ENCODE measurements at regions not wholly inside any gene's neighbourhood (a gene's known extent, or its start where the extent isn't known, plus 50 kb on each side); places are given as distances from the start of the nearest gene placed in this dataset.

GRCh38 chr3:15952543-15953175, 154.9 kb upstream of the ANKRD28 start:
- TF ChIP-seq CTCF (IDR thresholded peaks at IDR 0.05; ENCODE audit: insufficient read depth, low read depth, low read length) = no peak
- POLR2A ChIA-PET = interaction anchor here (0.8 kb wide), 1 partner anchor 10 kb away, joined by 3 read pairs; no protein-coding TSS in a partner anchor
- CTCF ChIA-PET = interaction anchor here (0.7 kb wide), 1 partner anchor 17 kb away, joined by 3 read pairs; no protein-coding TSS in a partner anchor
- Histone ChIP-seq H3K36me3 (ENCODE audit: control insufficient read depth, insufficient read depth, low read length) (no peaks in the 10 kb centered on the region), H3K27me3 (ENCODE audit: control insufficient read depth, insufficient read depth, low read length) (no peaks in the 10 kb centered on the region; the same call in 1 of the 2 replicates), H3K4me3 (ENCODE audit: low read depth, low read length) (no peak overlapping the region)
- DNase-seq (ENCODE audit: low read depth) = no peak

GRCh38 chr3:15953841-15954240, 156.1 kb upstream of the ANKRD28 start:
- CTCF ChIA-PET = interaction anchor here (0.8 to 1.2 kb wide), 3 partner anchors 16 to 25 kb away, joined by 3 to 4 read pairs (median 3); no protein-coding TSS in a partner anchor
- POLR2A ChIA-PET = interaction anchor here (0.8 kb wide), 1 partner anchor 11 kb away, joined by 3 read pairs; no protein-coding TSS in a partner anchor

GRCh38 chr3:15955968-15956367, 158.2 kb upstream of the ANKRD28 start:
- CTCF ChIA-PET = no interaction called here

More at GRCh38 chr3:15953841-15954240, 156.1 kb upstream of the ANKRD28 start:
- no peak for TF ChIP-seq CTCF (IDR thresholded peaks at IDR 0.05; ENCODE audit: insufficient read depth, low read depth, low read length)
- no peak overlapping the region for H3K4me3 ChIP-seq (ENCODE audit: low read depth, low read length)
- DNase-seq (ENCODE audit: low read depth) = no peak
- no peaks in the 10 kb centered on the region for H3K36me3 ChIP-seq (ENCODE audit: control insufficient read depth, insufficient read depth, low read length)
- H3K27me3 ChIP-seq (ENCODE audit: control insufficient read depth, insufficient read depth, low read length) = no peaks in the 10 kb centered on the region; the same call in 1 of the 2 replicates

GRCh38 chr3:15958692-15959433, 161.1 kb upstream of the ANKRD28 start:
- H3K27me3 ChIP-seq (ENCODE audit: control insufficient read depth, insufficient read depth, low read length) = no peaks in the 10 kb centered on the region
- no peaks in the 10 kb centered on the region for H3K36me3 ChIP-seq (ENCODE audit: control insufficient read depth, insufficient read depth, low read length)
- no peak for DNase-seq (ENCODE audit: low read depth)
- ChIA-PET POLR2A (no interaction called here), CTCF (interaction anchor here (0.6 to 1.1 kb wide), 3 partner anchors 10 to 78 kb away, joined by 3 read pairs; no protein-coding TSS in a partner anchor)
- H3K4me3 ChIP-seq (ENCODE audit: low read depth, low read length) = no peak overlapping the region
- TF ChIP-seq CTCF (IDR thresholded peaks at IDR 0.05; ENCODE audit: insufficient read depth, low read depth, low read length) = no peak

More at GRCh38 chr3:15955968-15956367, 158.2 kb upstream of the ANKRD28 start:
- POLR2A ChIA-PET = no interaction called here
- no peak overlapping the region for H3K4me3 ChIP-seq (ENCODE audit: low read depth, low read length)
- H3K36me3 ChIP-seq (ENCODE audit: control insufficient read depth, insufficient read depth, low read length) = no peaks in the 10 kb centered on the region
- no peaks in the 10 kb centered on the region for H3K27me3 ChIP-seq (ENCODE audit: control insufficient read depth, insufficient read depth, low read length)
- TF ChIP-seq CTCF (IDR thresholded peaks at IDR 0.05; ENCODE audit: insufficient read depth, low read depth, low read length) = no peak
- no peak for DNase-seq (ENCODE audit: low read depth)

- no peak for DNase-seq (ENCODE audit: low read depth)
- ChIA-PET POLR2A (no interaction called here), CTCF (interaction anchor here (1.1 kb wide), 1 partner anchor 11 kb away, joined by 3 read pairs; no protein-coding TSS in a partner anchor)
- H3K27me3 ChIP-seq (ENCODE audit: control insufficient read depth, insufficient read depth, low read length) = no peaks in the 10 kb centered on the region
- H3K4me3 ChIP-seq (ENCODE audit: low read depth, low read length) = no peak overlapping the region
- no peaks in the 10 kb centered on the region for H3K36me3 ChIP-seq (ENCODE audit: control insufficient read depth, insufficient read depth, low read length)
- no peak for TF ChIP-seq CTCF (IDR thresholded peaks at IDR 0.05; ENCODE audit: insufficient read depth, low read depth, low read length)
These were observed 161.6 kb upstream of the ANKRD28 start for GRCh38 chr3:15959434-15959811.
